ENCODE measurements at regions not wholly inside any gene's neighbourhood (a gene's known extent, or its start where the extent isn't known, plus 50 kb on each side); places are given as distances from the start of the nearest gene placed in this dataset.

GRCh38 chr2:76613330-76613729 is 902.6 kb upstream of the GCFC2 start:
- Histone ChIP-seq H3K79me1 (ENCODE audit: low read length) (no peaks in the 10 kb centered on the region), H3K4ac (ENCODE audit: low read depth, low read length) (no peak overlapping the region), H2BK120ac (ENCODE audit: low read depth, low read length) (peak overlapping the region; percentile 92), H3K4me2 (ENCODE audit: low read length) (no peak overlapping the region), H3K23ac (ENCODE audit: low read length) (no peak overlapping the region), H3K4me1 (ENCODE audit: control insufficient read depth, low read depth, low read length) (peaks cover 3% of the 10 kb centered on the region), H2BK5ac (ENCODE audit: low read length) (no peak overlapping the region), H3K4me3 (ENCODE audit: low read length) (no peak overlapping the region), H3K36me3 (ENCODE audit: control insufficient read depth, insufficient read depth, low read length) (no peaks in the 10 kb centered on the region), H4K5ac (ENCODE audit: low read length) (no peak overlapping the region), H2AK5ac (ENCODE audit: low read length) (no peak overlapping the region), H3K18ac (ENCODE audit: low read length) (no peak overlapping the region), H3K27me3 (ENCODE audit: insufficient read depth, low read length, poor library complexity) (no peaks in the 10 kb centered on the region), H2BK15ac (replicated peaks; ENCODE audit: low read depth) (no peak overlapping the region), H3K9ac (ENCODE audit: low read length) (no peak overlapping the region), H4K8ac (ENCODE audit: low read depth, low read length) (no peak overlapping the region), H3K79me2 (ENCODE audit: control insufficient read depth, insufficient read depth, low read length) (no peaks in the 10 kb centered on the region), H3K27ac (ENCODE audit: low read depth, low read length) (peak overlapping the region; percentile 8), H3K56ac (ENCODE audit: low read length) (no peak overlapping the region)
- DNase-seq: peak; percentile 68

DNA sequence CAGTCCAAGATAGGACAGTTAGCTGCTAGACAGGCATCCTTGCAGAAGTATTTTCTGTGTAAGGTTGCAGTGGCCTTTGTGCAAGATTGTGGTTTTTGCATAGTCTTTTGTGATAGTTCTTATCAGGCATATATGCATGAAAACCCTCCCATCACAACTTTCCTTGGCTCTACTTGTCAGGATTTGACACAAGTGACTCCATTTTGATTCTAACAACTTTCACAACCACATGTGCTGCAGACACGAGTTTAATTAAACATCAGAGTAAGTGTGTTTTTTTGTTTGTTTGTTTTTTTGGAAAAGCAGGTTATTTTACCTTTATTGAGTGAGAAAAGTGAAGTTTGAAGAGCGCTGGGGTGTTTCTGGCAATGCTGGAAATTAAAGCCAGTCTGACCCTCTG is 902.0 kb upstream of the GCFC2 start:
- no peaks in the 10 kb centered on the region for H3K79me1 ChIP-seq (ENCODE audit: low read length)
- H3K79me2 ChIP-seq (ENCODE audit: control insufficient read depth, insufficient read depth, low read length): no peaks in the 10 kb centered on the region
- H4K8ac ChIP-seq (ENCODE audit: low read depth, low read length): no peak overlapping the region
- H3K4me2 ChIP-seq (ENCODE audit: low read length): no peak overlapping the region
- no peak overlapping the region for H2AK5ac ChIP-seq (ENCODE audit: low read length)
- H3K36me3 ChIP-seq (ENCODE audit: control insufficient read depth, insufficient read depth, low read length): no peaks in the 10 kb centered on the region
- no peak overlapping the region for H4K5ac ChIP-seq (ENCODE audit: low read length)
- H2BK15ac ChIP-seq (replicated peaks; ENCODE audit: low read depth): no peak overlapping the region
- peak overlapping the region; percentile 92 for H2BK120ac ChIP-seq (ENCODE audit: low read depth, low read length)
- no peak overlapping the region for H3K23ac ChIP-seq (ENCODE audit: low read length)
- DNase-seq: no peak
- no peak overlapping the region for H3K4me3 ChIP-seq (ENCODE audit: low read length)
- peaks cover 3% of the 10 kb centered on the region for H3K4me1 ChIP-seq (ENCODE audit: control insufficient read depth, low read depth, low read length)
- no peak overlapping the region for H3K56ac ChIP-seq (ENCODE audit: low read length)
- no peak overlapping the region for H2BK5ac ChIP-seq (ENCODE audit: low read length)
- H3K27ac ChIP-seq (ENCODE audit: low read depth, low read length): peak overlapping the region; percentile 8
- WGBS (ENCODE audit: extremely low coverage, insufficient coverage, low lambda C conversion rate): no CpG with 5 or more reads among the region's 2 CpGs
- no peak overlapping the region for H3K4ac ChIP-seq (ENCODE audit: low read depth, low read length)
- H3K9ac ChIP-seq (ENCODE audit: low read length): no peak overlapping the region
- no peaks in the 10 kb centered on the region for H3K27me3 ChIP-seq (ENCODE audit: insufficient read depth, low read length, poor library complexity)
- H3K18ac ChIP-seq (ENCODE audit: low read length): no peak overlapping the region

GRCh38 chr2:76610451-76610850 is 899.7 kb upstream of the GCFC2 start:
- Histone ChIP-seq H3K4me1 (ENCODE audit: control insufficient read depth, low read depth, low read length) (peaks cover 3% of the 10 kb centered on the region), H3K4me2 (ENCODE audit: low read length) (no peak overlapping the region), H2BK120ac (ENCODE audit: low read depth, low read length) (no peak overlapping the region), H2BK15ac (replicated peaks; ENCODE audit: low read depth) (no peak overlapping the region), H3K4me3 (ENCODE audit: low read length) (no peak overlapping the region), H2AK5ac (ENCODE audit: low read length) (no peak overlapping the region), H3K18ac (ENCODE audit: low read length) (no peak overlapping the region), H3K27me3 (ENCODE audit: insufficient read depth, low read length, poor library complexity) (no peaks in the 10 kb centered on the region), H3K9ac (ENCODE audit: low read length) (no peak overlapping the region), H3K4ac (ENCODE audit: low read depth, low read length) (no peak overlapping the region), H3K36me3 (ENCODE audit: control insufficient read depth, insufficient read depth, low read length) (no peaks in the 10 kb centered on the region), H3K23ac (ENCODE audit: low read length) (no peak overlapping the region), H4K8ac (ENCODE audit: low read depth, low read length) (no peak overlapping the region), H3K27ac (ENCODE audit: low read depth, low read length) (no peak overlapping the region), H3K79me1 (ENCODE audit: low read length) (no peaks in the 10 kb centered on the region), H3K79me2 (ENCODE audit: control insufficient read depth, insufficient read depth, low read length) (no peaks in the 10 kb centered on the region), H4K5ac (ENCODE audit: low read length) (no peak overlapping the region), H3K56ac (ENCODE audit: low read length) (no peak overlapping the region), H2BK5ac (ENCODE audit: low read length) (no peak overlapping the region)
- WGBS (ENCODE audit: extremely low coverage, insufficient coverage, low lambda C conversion rate): no CpG with 5 or more reads among the region's 3 CpGs
- peak; percentile 56 for DNase-seq

GRCh38 chr2:76599732-76600368 is 889.1 kb upstream of the GCFC2 start:
- Histone ChIP-seq H4K5ac (ENCODE audit: low read length) (no peak overlapping the region), H3K36me3 (ENCODE audit: control insufficient read depth, insufficient read depth, low read length) (no peaks in the 10 kb centered on the region), H3K4me1 (ENCODE audit: control insufficient read depth, low read depth, low read length) (no peaks in the 10 kb centered on the region), H2BK120ac (ENCODE audit: low read depth, low read length) (no peak overlapping the region), H2AK5ac (ENCODE audit: low read length) (no peak overlapping the region), H3K4ac (ENCODE audit: low read depth, low read length) (no peak overlapping the region), H3K56ac (ENCODE audit: low read length) (no peak overlapping the region), H3K9ac (ENCODE audit: low read length) (no peak overlapping the region), H3K18ac (ENCODE audit: low read length) (no peak overlapping the region), H2BK15ac (replicated peaks; ENCODE audit: low read depth) (no peak overlapping the region), H3K4me3 (ENCODE audit: low read length) (no peak overlapping the region), H3K27ac (ENCODE audit: low read depth, low read length) (no peak overlapping the region), H2BK5ac (ENCODE audit: low read length) (no peak overlapping the region), H3K79me1 (ENCODE audit: low read length) (no peaks in the 10 kb centered on the region), H3K23ac (ENCODE audit: low read length) (no peak overlapping the region), H3K27me3 (ENCODE audit: insufficient read depth, low read length, poor library complexity) (no peaks in the 10 kb centered on the region), H3K79me2 (ENCODE audit: control insufficient read depth, insufficient read depth, low read length) (no peaks in the 10 kb centered on the region), H4K8ac (ENCODE audit: low read depth, low read length) (no peak overlapping the region), H3K4me2 (ENCODE audit: low read length) (no peak overlapping the region)
- DNase-seq: peak; percentile 95
- WGBS (ENCODE audit: extremely low coverage, insufficient coverage, low lambda C conversion rate): no CpG with 5 or more reads among the region's 4 CpGs

GRCh38 chr2:76584474-76584873 is 873.8 kb upstream of the GCFC2 start:
- Histone ChIP-seq H4K5ac (ENCODE audit: low read length) (no peak overlapping the region), H3K36me3 (ENCODE audit: control insufficient read depth, insufficient read depth, low read length) (no peaks in the 10 kb centered on the region), H3K79me2 (ENCODE audit: control insufficient read depth, insufficient read depth, low read length) (no peaks in the 10 kb centered on the region), H3K9ac (ENCODE audit: low read length) (no peak overlapping the region), H3K23ac (ENCODE audit: low read length) (no peak overlapping the region), H2BK15ac (replicated peaks; ENCODE audit: low read depth) (no peak overlapping the region), H3K27ac (ENCODE audit: low read depth, low read length) (no peak overlapping the region), H3K56ac (ENCODE audit: low read length) (no peak overlapping the region), H3K4ac (ENCODE audit: low read depth, low read length) (no peak overlapping the region), H2AK5ac (ENCODE audit: low read length) (no peak overlapping the region), H3K4me1 (ENCODE audit: control insufficient read depth, low read depth, low read length) (no peaks in the 10 kb centered on the region), H3K79me1 (ENCODE audit: low read length) (no peaks in the 10 kb centered on the region), H2BK120ac (ENCODE audit: low read depth, low read length) (no peak overlapping the region), H3K27me3 (ENCODE audit: insufficient read depth, low read length, poor library complexity) (no peaks in the 10 kb centered on the region), H2BK5ac (ENCODE audit: low read length) (no peak overlapping the region), H3K4me2 (ENCODE audit: low read length) (no peak overlapping the region), H3K18ac (ENCODE audit: low read length) (no peak overlapping the region), H3K4me3 (ENCODE audit: low read length) (no peak overlapping the region), H4K8ac (ENCODE audit: low read depth, low read length) (no peak overlapping the region)
- no peak for DNase-seq
- WGBS (ENCODE audit: extremely low coverage, insufficient coverage, low lambda C conversion rate): no CpG with 5 or more reads among the region's 3 CpGs

DNA sequence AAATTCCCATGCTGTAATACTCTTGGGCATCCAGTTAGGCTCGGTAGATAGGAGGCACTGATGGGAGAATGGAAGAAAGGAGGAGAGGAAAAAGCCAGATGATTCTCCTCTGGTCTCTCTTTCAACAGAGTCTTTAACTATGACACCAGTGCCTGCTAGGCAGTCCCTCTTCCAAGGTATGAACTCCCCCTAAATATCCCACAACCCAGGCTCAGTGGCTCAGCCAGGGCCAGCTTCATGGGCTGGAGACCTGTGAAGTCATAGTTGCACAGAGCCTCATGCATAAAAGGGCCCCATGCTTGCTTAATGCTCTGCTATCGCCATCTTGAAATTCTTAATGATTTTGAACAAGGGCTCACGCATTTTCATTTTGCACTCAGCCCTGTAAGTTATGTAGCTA is 869.2 kb upstream of the GCFC2 start:
- H4K8ac ChIP-seq (ENCODE audit: low read depth, low read length): no peak overlapping the region
- no peak overlapping the region for H3K9ac ChIP-seq (ENCODE audit: low read length)
- no peaks in the 10 kb centered on the region for H3K79me2 ChIP-seq (ENCODE audit: control insufficient read depth, insufficient read depth, low read length)
- H3K27ac ChIP-seq (ENCODE audit: low read depth, low read length): peak overlapping the region; percentile 9
- peak overlapping the region; percentile 25 for H3K18ac ChIP-seq (ENCODE audit: low read length)
- no peaks in the 10 kb centered on the region for H3K79me1 ChIP-seq (ENCODE audit: low read length)
- no peak for DNase-seq
- no peaks in the 10 kb centered on the region for H3K4me1 ChIP-seq (ENCODE audit: control insufficient read depth, low read depth, low read length)
- H3K4ac ChIP-seq (ENCODE audit: low read depth, low read length): no peak overlapping the region
- no peak overlapping the region for H3K23ac ChIP-seq (ENCODE audit: low read length)
- no peak overlapping the region for H2BK5ac ChIP-seq (ENCODE audit: low read length)
- H2BK120ac ChIP-seq (ENCODE audit: low read depth, low read length): no peak overlapping the region
- H3K27me3 ChIP-seq (ENCODE audit: insufficient read depth, low read length, poor library complexity): no peaks in the 10 kb centered on the region
- no peak overlapping the region for H4K5ac ChIP-seq (ENCODE audit: low read length)
- WGBS (ENCODE audit: extremely low coverage, insufficient coverage, low lambda C conversion rate): no CpG with 5 or more reads among the region's 3 CpGs
- H3K36me3 ChIP-seq (ENCODE audit: control insufficient read depth, insufficient read depth, low read length): no peaks in the 10 kb centered on the region
- H2BK15ac ChIP-seq (replicated peaks; ENCODE audit: low read depth): no peak overlapping the region
- H3K56ac ChIP-seq (ENCODE audit: low read length): no peak overlapping the region
- H3K4me2 ChIP-seq (ENCODE audit: low read length): no peak overlapping the region
- no peak overlapping the region for H3K4me3 ChIP-seq (ENCODE audit: low read length)
- no peak overlapping the region for H2AK5ac ChIP-seq (ENCODE audit: low read length)

Data from mesendoderm (in vitro differentiated cells).